ENCODE measurements at regions not wholly inside any gene's neighbourhood (a gene's known extent, or its start where the extent isn't known, plus 50 kb on each side); places are given as distances from the start of the nearest gene placed in this dataset.

DNA sequence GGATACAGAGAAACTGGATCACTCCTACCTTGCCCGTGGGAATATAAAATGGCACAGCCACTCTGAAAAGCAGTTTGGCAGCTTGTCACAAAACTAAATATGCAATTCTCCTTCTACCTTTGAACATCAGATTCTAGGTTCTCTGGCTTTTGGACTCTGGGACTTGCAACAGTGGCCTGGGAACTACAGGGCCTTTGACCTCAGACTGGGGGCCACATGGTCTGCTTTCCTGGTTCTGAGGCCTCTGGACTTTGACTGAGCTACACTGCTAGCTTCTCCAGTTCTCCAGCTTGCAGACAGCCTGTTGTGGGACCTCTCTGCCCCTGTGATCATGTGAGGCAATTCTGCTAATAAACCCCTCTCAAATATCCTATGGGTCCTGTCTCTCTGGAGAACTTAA lies 168.8 kb downstream of the CDH26 start:
- no peak for DNase-seq (ENCODE audit: low read depth in 2 of 2)

DNA sequence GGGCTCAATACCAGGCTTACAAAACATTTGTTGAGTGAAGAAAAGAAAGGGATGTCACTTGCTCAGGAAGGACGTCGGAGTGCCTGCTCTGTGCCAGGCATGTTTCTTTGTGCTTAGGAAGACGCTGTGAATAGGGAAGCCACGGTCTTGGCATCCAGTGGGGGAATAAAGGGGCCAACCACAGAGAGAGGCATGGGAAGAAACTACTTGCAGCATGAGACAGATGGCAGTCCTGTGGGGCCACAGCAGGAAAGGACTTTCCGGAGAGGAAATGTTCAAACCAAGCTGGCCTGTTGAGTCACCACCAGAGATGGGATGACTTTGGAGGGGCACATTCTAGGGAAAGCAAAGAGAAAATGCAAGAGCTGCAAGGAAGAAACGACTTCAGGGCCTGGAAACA lies 173.2 kb downstream of the CDH26 start:
- no peak for DNase-seq (ENCODE audit: low read depth in 2 of 2)

DNA sequence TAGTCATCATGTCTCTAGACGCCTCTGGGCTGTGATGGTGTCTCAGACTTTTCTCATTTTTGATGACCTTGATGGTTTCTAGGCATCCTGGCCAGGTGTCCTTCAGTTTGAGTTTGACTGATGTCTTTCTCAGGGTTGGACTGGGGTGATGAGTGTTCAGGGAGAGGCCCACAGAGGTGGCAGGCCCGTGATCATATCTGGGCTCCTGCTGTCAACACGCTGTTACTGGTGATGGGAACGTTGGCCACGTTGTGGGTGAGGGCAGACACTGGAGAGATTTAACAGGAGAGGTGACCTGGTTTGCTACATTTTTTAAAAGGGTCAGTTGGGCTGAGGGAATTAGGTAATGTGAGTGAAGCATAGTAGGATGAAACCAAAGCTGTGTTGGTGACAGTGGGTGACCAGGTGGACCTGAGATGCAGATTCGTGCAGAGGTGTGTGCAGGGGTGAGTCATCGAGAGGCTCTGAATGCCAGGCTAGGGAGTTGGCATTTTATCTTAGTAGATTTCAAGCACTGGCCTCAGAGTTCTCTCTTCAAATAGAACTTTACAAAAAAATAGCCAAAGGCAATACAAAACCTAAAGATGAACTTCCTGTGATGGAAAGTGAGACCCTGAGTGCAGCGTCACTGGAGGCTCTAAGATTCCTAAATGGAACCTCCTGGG lies 174.1 kb downstream of the CDH26 start:
- no peak for DNase-seq (ENCODE audit: low read depth in 2 of 2)

DNA sequence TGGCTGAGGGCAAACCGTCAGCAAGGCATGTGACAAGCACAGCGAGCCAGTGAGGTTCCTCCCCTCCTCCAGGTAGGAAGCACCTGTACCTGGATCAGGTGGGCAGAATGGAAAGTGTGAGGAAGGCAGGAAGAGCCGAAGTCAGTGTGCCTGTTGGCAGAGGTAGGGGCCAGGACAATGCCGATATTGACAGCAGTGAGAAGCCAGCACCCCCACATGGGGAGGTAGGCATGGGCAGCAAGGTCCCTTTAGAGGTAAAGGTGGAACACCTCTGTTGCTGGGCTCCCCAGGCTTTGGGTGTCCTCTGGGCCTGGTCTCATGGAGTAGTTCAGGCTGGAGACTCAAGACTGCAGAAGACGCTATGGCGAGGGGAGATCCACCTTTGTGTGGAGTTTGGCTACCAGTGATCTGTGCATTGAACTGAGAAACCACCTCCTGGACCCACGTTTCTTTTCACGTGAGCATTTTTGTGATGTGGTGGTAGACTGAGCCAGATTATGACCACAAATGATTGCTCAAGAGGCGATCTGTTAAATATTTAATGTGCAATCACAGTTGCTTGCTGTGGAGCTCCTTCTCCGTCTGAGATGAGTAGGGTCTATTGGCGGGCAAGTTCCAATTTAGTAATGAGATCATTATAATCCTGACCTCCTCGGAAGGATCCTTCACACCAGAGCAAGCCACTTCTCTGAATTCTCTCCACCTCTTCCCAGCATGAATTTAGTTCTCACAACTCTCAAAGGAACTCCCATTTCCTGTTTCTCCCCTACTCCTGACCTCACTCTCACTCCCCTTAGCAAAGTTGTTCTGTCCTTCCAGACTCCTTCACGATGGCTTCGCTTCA lies 174.8 kb downstream of the CDH26 start:
- DNase-seq (ENCODE audit: low read depth in 2 of 2): no peak

DNA sequence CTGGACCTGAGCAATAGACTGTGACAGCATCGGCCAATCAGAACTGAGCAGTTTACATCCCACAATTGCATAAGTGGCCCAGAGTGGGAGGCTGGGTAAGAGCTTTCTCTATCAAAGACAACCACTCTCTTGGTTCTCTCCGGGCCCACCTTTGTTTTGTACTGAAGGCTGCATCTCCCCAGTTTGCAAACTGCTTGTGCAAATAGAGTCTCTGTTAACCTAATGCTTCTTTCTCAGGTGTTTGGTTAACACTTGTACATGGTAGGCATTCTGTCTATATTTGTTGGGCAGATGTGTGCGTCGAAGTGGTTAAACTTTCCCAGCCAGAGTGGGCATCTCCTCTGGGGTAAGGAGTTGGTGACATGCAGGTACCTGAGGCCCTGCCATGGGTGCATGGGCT lies 177.1 kb downstream of the CDH26 start:
- no peak for DNase-seq (ENCODE audit: low read depth in 2 of 2)

DNA sequence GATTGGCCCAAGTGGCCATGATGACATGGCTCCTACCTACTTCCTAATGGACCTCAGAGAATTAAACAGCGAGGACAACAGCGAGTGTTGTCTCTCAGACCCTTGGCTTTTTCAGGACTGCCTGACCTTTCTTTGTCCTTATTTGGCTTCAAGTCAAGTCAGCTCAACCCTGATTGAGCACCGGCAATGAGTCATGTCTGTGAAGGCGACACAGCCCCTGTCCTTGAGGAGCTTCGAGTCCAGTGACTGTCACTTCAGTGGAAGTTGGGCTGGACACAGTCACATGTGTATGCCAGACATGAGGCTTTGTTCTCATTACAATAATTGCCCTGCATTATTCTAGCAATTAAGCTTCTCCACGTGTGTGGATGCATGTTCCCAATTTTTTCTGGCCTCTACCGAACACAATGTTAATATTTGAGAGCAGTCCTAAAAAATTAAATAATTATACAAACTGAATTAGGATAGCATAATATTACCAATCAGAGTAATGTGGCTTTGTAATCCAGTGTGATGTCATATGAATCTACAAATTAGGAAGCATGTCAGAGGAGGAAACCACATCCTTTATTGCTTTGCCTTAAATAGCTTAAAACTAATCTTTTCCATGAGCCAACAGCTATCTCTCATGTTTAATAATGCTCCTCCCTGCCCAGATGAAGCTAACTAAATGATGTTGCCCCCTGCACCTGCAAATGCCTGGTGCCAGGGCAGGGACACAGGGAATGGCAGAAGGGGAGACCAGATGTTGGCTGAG lies 178.6 kb downstream of the CDH26 start:
- no peak for DNase-seq (ENCODE audit: low read depth in 2 of 2)

DNA sequence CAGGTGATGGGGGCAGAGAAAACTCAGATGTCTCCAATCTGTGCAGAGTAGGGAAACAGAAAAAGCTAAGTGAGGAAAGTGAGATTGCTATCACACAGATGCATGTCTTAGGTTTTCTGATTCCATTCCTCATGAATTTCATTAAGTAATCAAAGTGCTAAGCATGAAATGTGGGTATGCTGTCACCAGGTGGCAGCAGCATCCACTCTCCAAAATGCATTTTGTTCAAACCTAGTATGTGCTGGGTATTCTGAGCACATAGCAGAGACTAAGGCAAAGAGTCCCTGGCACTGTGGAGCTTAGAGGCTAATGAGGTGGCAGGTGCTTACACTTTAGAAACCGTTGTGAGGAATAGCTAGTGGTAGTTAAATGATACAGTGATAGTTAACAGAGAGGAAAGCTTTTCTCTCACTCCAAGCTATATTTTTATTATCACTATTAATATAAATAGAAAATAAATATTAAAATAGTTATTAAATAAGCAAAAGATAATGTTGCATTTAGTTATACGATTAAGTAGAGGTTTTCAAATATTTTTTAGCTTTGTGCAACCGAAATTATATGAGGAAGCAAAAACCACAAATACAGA lies 179.5 kb downstream of the CDH26 start:
- DNase-seq (ENCODE audit: low read depth in 2 of 2): peak; percentile 2 to 3

DNA sequence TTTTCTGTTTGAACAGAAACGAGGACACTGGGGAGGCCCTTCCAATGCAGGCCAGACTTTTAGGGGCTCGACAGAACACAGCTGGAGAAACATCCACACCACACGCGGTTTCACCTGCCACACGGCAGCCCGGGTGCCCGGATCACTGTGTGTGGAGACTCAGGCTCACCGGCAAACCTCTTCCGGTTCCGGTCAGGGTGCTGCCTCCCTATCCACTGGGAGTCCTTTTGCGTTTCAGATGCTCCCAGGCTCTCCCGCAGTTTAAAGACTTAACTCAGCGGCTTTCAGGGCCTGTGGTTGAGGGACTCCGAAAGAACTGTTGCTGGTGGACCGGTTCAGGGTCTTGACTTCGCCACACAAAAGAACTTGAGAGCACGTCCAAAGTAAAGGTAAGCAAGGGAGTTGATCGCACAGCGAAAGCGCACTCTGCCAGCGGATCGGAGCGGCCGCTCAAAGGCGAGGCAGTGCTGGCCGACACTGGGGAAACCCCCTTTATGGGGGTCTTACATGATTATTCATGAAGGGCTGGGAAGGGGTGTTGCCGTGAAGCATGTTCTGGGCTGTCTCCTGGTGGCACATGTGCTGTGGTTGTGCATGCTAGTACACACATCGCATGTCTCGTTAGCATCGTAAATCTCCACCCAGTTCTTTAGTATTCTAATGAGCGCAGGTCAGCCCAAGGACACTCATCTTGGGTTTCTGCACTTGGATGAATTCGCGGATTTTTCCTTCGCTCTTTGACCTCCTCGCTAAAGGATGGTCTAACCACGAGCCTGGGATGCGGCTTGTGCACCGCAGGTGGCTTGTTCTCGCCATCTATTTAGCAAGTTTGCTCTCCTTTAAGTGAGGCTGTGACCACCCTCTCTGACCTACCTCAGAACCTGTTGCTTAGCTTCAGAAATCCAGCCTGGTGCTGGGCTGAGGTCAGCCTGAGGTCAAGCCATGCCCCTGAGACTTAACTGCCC lies 180.3 kb downstream of the CDH26 start:
- peak; percentile 25 to 34 for DNase-seq (ENCODE audit: low read depth in 2 of 2)

DNA sequence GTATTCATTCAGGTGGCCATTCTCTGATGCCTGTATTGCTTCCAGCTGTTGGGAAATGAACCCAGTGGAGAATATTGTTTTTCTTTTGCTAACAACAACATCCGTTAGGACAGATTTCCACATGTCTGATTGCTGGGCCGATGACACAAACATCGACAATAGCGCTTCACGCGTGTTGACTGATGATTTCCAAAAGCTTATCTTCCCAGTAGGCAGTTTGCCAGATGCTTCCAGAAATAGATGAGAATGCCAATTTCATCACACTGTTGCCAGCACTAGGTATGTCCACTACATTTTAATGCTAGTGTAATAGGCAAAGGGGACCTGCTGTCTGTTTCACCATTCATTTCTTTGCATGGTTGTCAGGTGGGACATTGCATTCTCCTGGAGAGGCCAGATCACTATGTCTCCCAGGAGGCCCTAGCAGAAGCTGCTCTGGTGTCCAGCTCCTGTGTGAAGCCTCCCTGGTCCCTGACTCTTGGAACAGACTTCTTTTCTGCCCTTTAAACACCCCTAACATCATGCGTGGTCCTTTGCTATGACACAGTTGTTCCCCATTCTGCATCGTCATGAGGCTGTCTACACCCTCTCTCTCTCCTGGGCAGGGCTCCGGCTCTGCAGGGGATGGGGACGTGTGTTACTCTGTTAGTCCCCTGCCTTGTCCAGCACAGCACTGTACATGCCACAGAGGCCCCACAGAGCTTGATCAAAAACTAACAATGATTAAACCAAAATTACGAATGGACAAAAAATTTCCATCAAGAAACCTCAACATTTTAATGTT lies 181.6 kb downstream of the CDH26 start:
- no peak for DNase-seq (ENCODE audit: low read depth in 2 of 2)

DNA sequence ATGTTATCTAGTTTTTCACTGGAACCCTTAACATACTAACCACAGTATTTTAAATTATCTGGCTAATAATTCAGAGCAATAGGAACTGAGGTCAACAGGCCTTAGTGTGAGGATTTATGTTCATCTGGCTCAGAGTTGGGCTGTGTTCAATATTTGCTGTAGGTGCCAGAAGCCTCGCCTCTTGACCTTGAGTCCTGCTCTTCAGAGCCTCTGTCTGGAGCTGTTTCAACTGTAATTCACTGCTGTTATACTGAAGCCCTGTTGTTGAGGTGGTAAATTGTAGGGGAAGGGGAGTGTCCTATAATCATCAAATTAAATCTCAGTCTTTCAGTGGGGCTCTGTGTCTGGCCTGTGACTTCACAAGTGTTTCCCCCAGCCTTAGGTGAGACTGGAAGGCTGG lies 184.4 kb downstream of the CDH26 start:
- DNase-seq (ENCODE audit: low read depth in 2 of 2): no peak

DNA sequence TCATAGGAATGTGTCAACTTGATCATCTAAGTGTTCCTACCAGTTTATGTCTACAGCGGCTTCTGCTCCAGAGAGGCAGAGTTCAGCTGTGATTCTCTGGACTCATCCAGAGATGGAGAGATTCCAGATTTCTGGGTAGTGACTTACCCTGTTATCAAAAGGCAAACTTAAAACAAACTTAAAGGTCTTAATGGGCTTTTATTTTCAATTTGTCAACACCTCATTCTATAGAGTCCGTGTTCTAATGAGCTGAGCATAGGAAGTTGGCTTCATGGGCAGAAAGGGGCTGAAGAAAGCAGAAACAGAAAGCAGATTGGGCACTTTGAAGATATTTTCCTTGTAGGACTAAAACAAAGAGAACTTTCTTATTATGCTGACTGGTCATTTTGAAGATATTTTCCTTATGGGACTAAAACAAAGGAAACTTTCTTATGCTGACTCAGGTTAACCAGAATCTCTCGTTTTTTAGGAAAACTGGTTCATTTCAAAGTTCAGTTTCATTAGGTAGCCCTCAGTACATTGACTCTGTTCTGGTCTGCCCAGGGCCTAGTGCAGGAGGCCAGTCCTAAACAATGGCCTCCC lies 185.1 kb downstream of the CDH26 start:
- DNase-seq (ENCODE audit: low read depth in 2 of 2): no peak

DNA sequence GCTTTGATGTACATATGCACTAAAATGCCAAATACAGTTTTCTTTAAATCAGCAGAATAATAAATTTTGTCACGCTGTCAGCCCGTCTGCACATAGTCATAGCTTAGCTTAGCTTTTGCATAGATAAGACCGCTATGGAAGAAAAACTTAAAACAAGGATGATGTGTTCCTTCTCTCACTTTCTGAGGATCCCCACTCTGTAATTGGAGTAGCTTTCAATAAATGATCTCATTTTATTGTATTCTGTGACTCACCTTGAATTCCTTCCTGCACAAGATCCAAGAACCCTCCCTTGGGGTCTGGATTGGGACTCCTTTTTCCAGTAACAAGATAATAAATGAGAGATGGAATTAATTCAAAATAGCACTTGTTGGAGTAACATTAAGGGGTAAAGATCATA lies 186.2 kb downstream of the CDH26 start:
- DNase-seq (ENCODE audit: low read depth in 2 of 2): no peak

DNA sequence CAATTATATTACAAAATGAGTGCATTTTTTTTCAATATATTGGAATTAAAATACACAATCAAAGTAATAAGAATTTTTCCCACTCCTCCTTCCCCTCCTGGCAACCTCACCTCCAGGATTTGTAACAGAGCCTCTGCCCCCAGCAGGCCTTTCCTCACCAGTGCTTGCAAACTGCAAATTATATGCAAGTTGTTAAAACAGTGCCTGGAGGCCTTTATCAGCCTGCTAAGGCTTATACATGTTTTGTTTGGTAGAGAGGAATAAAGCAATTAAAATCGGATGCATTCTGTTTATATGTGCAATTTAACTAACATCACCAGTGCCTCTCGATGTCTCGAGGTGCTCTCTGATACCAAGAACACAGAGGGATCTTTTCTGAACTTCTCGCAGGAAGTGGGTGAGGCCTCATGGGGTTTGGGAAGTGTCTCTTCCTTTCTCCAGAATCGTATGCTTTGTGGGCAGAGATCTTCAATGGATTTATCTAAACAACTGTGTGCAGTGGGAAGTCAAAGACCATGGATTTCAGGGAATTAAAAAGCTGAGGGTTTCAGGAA lies 186.8 kb downstream of the CDH26 start:
- no peak for DNase-seq (ENCODE audit: low read depth in 2 of 2)

DNA sequence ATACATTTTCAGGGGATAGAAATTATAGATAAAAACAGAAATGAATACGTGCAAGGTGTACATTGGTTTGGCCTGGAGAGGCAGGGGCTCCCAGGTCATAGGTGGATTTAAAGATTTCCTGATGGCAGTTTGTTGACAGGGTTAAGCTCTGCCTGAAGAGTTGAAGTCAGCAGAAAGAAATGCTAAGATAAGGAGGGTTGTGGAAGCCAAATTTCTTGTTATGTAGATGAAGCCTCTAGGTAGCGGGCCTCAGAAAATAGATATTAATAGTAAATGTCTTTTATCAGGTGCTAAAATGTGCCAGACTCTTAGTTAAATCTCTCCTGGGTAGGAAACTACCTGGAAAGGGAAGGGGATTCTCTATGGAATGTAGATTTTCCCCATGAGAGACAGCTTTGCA lies 188.8 kb downstream of the CDH26 start:
- no peak for DNase-seq (ENCODE audit: low read depth in 2 of 2)

DNA sequence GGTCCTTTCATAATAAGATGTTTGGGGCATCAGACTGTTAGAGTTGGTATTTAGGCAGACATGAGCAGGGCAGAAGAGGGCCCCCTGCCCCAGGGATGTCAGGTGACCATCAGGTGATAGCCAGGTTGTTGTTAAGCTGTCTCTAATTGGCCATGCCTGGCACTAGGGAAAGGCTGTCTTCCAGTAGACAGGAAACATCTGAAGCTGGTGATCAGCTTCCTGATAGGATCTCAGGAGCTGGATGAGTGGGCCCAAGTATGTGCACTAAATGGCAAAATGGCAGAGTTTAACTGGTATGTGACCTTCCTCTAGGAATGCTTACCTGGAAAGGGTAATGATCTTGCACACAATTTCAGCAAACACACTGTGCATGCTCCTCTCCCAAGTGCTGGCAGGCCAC lies 190.7 kb downstream of the CDH26 start:
- DNase-seq (ENCODE audit: low read depth in 2 of 2): no peak

DNA sequence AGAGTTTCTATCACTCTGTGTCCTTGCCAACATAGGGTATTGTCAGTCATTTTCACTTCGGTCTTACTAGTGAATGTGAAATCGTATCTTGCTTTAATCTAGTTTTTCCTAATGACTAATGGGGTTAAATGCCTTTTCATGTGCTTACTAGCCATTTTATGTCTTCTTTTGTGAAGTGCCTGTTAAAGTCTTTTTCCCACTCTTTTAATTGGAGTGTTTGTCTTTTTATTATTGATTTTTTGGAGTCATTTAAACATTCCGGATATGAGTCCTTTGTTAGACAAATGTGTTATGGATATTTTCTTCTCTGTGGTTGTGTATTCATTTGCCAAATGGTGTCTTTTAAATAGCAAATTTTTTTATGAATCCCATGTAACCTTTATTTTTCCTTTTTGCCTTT lies 194.6 kb downstream of the CDH26 start:
- no peak for DNase-seq (ENCODE audit: low read depth in 2 of 2)

DNA sequence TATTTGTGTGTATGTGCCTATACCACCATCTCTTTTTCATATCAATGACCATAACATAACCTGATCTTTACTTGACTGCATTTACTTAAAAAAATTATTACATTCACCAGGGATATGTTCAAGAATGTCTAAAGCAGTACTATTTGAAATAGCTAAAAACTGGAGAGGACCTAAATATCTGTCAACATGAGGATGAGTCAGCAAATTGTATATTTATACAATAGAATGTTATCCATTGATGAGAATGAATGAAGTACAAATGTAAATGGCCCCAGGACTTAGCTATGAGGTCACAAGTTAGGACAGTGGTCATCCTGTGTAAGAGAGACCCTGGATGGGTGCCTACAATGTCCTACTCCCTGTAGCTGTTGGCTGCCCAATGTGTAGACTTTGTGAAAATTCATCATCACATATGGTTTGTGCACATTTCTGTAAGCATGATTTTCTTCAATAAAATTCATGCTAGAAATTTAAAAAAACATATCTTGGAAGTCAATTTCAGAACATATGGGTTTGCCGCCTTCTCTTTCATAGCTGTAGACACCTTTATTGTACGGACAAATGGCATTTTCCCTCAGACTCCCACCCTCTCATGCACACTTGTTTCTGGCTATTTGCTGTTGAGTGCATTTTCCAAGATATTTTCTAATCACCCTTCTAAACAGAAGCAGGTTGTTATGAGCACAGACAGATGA lies 202.4 kb downstream of the CDH26 start:
- DNase-seq (ENCODE audit: low read depth in 2 of 2): no peak

DNA sequence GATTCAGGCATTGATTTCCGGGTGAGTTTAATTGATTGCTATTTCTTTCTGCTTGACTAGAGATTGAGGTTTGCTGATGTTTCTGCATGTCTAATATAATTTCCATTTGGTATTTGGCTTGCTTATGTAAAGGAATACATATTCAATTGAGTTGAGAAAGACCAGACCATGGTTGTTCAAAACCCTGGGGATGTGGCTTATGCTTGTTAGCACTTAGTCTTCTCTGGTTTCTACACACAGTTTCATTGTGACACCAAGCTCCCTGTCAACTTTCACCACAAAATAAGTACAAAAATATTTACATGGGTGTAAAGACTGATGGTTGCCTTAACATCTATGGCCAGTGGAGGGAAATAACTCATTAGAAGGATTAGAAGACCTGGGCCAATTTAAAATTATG lies 209.6 kb downstream of the CDH26 start:
- DNase-seq (ENCODE audit: low read depth in 2 of 2): no peak

DNA sequence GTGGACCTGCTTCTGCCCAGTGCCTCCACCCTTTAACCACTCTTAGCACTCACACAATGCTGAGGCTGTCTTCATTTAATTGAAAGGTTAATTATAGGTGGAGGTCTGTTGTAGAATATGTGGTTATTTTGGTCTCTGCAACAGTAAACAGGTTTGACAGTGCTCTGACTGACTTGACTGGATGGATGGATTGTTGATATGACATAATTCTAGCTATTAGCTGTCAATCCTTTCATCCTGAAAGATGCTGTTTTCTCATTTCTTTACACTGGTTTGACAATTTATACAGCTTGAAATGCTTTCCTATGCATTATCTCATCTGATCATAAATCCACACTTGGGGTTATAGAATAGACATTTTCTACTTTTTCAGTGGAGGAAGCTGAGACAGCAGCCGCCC lies 210.7 kb downstream of the CDH26 start:
- no peak for DNase-seq (ENCODE audit: low read depth in 2 of 2)
